Cardiac fibroblast (primary cell): ENCODE measurements at regions not wholly inside any gene's neighbourhood (a gene's known extent, or its start where the extent isn't known, plus 50 kb on each side); places are given as distances from the start of the nearest gene placed in this dataset.
A peak's percentile ranks its signal among the peaks of the same experiment; 100 is the strongest.
"Not testable (repeated sequence)": the region's sequence is repeated elsewhere in the genome, so short reads cannot be mapped to it uniquely, and the experiment has no call there.

Source experiments
- DNase-seq, 2 donors: peaks; one replicate each; pipeline versions ENCODE4 v3.0.0 to v3.0.0-alpha.2; 2010; ENCODE audit warnings: low read depth in 2 of 2
- H3K4me3 ChIP-seq, 2 donors: replicated peaks in 1 of 2; 1 replicate in 1 of 2; 2 replicates in 1 of 2; pipeline ENCODE4 v1.5.1; 2011; ENCODE audit warnings: low read depth in 2 of 2, low read length in 2 of 2, mild to moderate bottlenecking in 2 of 2, moderate library complexity in 1 of 2
- CTCF ChIP-seq: IDR thresholded peaks from one replicate; pipeline ENCODE4 v1.5.1; 2011; ENCODE audit warnings: low read depth, mild to moderate bottlenecking, low read length, inconsistent platforms

- DNase-seq, H3K4me3 ChIP-seq: not testable (repeated sequence)
Observed at GRCh38 chr19:14289810-14290209, 83.8 kb upstream of the ADGRL1 start.

- DNase-seq, H3K4me3 ChIP-seq: not testable (repeated sequence)
Observed at GRCh38 chr19:14287837-14288236, 81.9 kb upstream of the ADGRL1 start.

GRCh38 chr19:14286594-14286993 lies 80.6 kb upstream of the ADGRL1 start:
- not testable (repeated sequence) for H3K4me3 ChIP-seq
- DNase-seq = peak in 1 of 2 donors; percentile 12

GRCh38 chr19:14285726-14286125 lies 79.8 kb upstream of the ADGRL1 start:
- not testable (repeated sequence) for DNase-seq

GRCh38 chr19:14283813-14284520 lies 78.0 kb upstream of the ADGRL1 start:
- not testable (repeated sequence) for H3K4me3 ChIP-seq
- DNase-seq = peak; percentile 82 to 94

More at GRCh38 chr19:14285726-14286125, 79.8 kb upstream of the ADGRL1 start:
- H3K4me3 ChIP-seq = not testable (repeated sequence)

- DNase-seq, H3K4me3 ChIP-seq: not testable (repeated sequence)
Observed at GRCh38 chr19:14279270-14279669, 73.3 kb upstream of the ADGRL1 start.

- TF ChIP-seq CTCF = no peak
- no peak for DNase-seq
- no peak overlapping the region for H3K4me3 ChIP-seq
Observed at GRCh38 chr19:14277608-14278007, 71.6 kb upstream of the ADGRL1 start.

- not testable (repeated sequence) for DNase-seq, H3K4me3 ChIP-seq
Observed at GRCh38 chr19:14275823-14276222, 69.9 kb upstream of the ADGRL1 start.

- no peak for TF ChIP-seq CTCF
- DNase-seq = no peak
- H3K4me3 ChIP-seq = no peak overlapping the region
Observed at GRCh38 chr19:14272623-14273022, 66.7 kb upstream of the ADGRL1 start.

GRCh38 chr19:14271840-14272239 lies 65.9 kb upstream of the ADGRL1 start:
- no peak for TF ChIP-seq CTCF
- no peak for DNase-seq
- no peak overlapping the region for H3K4me3 ChIP-seq

- H3K4me3 ChIP-seq, DNase-seq: not testable (repeated sequence)
Observed at GRCh38 chr19:14270557-14270956, 64.6 kb upstream of the ADGRL1 start.
